Astrocyte (in vitro differentiated cells and primary cell): ENCODE measurements at regions not wholly inside any gene's neighbourhood (a gene's known extent, or its start where the extent isn't known, plus 50 kb on each side); places are given as distances from the start of the nearest gene placed in this dataset.

Experiments
- DNase-seq: peaks from one replicate; pipeline ENCODE4 v3.0.0-alpha.2; 2010; ENCODE audit warnings: low read depth
- FAIRE-seq: peaks from 2 replicates; lab custom pipeline; 2011; peaks lifted over from hg19 to GRCh38; lab: Jason Lieb, UNC
- H2AFZ ChIP-seq: 2 replicates; pipeline ENCODE4 v1.6.0; 2012; ENCODE audit warnings: low read depth, low read length, inconsistent platforms
- H3K27ac ChIP-seq: 2 replicates; pipeline ENCODE4 v1.5.1; 2011; ENCODE audit warnings: low read depth, low read length, inconsistent platforms
- H3K27me3 ChIP-seq: 2 replicates; pipeline ENCODE4 v1.6.0; 2011; ENCODE audit warnings: low read length, inconsistent platforms; ENCODE audit not compliant: insufficient read depth
- H3K36me3 ChIP-seq: 2 replicates; pipeline ENCODE4 v1.5.1; 2011; ENCODE audit warnings: low read length, inconsistent platforms; ENCODE audit not compliant: insufficient read depth
- H3K4me1 ChIP-seq: 2 replicates; pipeline ENCODE4 v1.5.1; 2011; ENCODE audit warnings: low read length, inconsistent platforms; ENCODE audit not compliant: insufficient read depth
- H3K4me2 ChIP-seq: 2 replicates; pipeline ENCODE4 v1.6.0; 2012; ENCODE audit warnings: low read length, inconsistent platforms
- H3K4me3 ChIP-seq: 2 replicates; pipeline ENCODE4 v1.5.1; 2011; ENCODE audit warnings: low read depth, mild to moderate bottlenecking, low read length, inconsistent platforms; ENCODE audit not compliant: insufficient read depth
- H3K79me2 ChIP-seq: 2 replicates; pipeline ENCODE4 v1.6.0; 2012; ENCODE audit warnings: mild to moderate bottlenecking, low read length, inconsistent platforms; ENCODE audit not compliant: insufficient read depth
- H3K9ac ChIP-seq: 2 replicates; pipeline ENCODE4 v1.6.0; 2012; ENCODE audit warnings: mild to moderate bottlenecking, low read length, inconsistent platforms
- H3K9me3 ChIP-seq: 2 replicates; pipeline ENCODE4 v1.5.1; 2012; ENCODE audit warnings: low read depth, mild to moderate bottlenecking, low read length, inconsistent platforms; ENCODE audit not compliant: insufficient read depth
- H4K20me1 ChIP-seq: 2 replicates; pipeline ENCODE4 v1.6.0; 2012; ENCODE audit warnings: low read length, inconsistent platforms; ENCODE audit not compliant: insufficient read depth
- H3K27ac Mint-ChIP-seq: one replicate; pipeline ENCODE4 v1.8.0; 2021; ENCODE audit warnings: mild to moderate bottlenecking, mixed read lengths; ENCODE audit not compliant: unreplicated experiment
- H3K27me3 Mint-ChIP-seq: one replicate; pipeline ENCODE4 v1.8.0; 2021; ENCODE audit warnings: low read depth, mixed read lengths; ENCODE audit not compliant: unreplicated experiment
- H3K36me3 Mint-ChIP-seq: one replicate; pipeline ENCODE4 v1.8.0; 2021; ENCODE audit warnings: low read depth, mixed read lengths; ENCODE audit not compliant: unreplicated experiment
- H3K4me1 Mint-ChIP-seq: one replicate; pipeline ENCODE4 v1.8.0; 2021; ENCODE audit warnings: low read depth, mixed read lengths; ENCODE audit not compliant: unreplicated experiment
- H3K4me3 Mint-ChIP-seq: one replicate; pipeline ENCODE4 v1.8.0; 2021; ENCODE audit warnings: mild to moderate bottlenecking, moderate library complexity, mixed read lengths; ENCODE audit not compliant: unreplicated experiment
- H3K9me3 Mint-ChIP-seq: one replicate; pipeline ENCODE4 v1.8.0; 2021; ENCODE audit warnings: mild to moderate bottlenecking, mixed read lengths; ENCODE audit not compliant: unreplicated experiment
- CTCF ChIP-seq: IDR thresholded peaks from 2 replicates; pipeline ENCODE4 v1.5.1; 2011; ENCODE audit warnings: low read depth, mild to moderate bottlenecking, inconsistent platforms, low read length, moderate library complexity; ENCODE audit not compliant: insufficient read depth
- EZH2 ChIP-seq: IDR thresholded peaks from 2 replicates; pipeline ENCODE4 v1.6.1; 2012; ENCODE audit warnings: mild to moderate bottlenecking, low read length, inconsistent platforms; ENCODE audit not compliant: insufficient read depth

- Mint-ChIP-seq H3K27me3 (no peaks in the 10 kb centered on the region), H3K36me3 (no peaks in the 10 kb centered on the region), H3K4me1 (no peaks in the 10 kb centered on the region), H3K4me3 (no peak overlapping the region), H3K27ac (no peak overlapping the region), H3K9me3 (peaks cover 17% of the 10 kb centered on the region)
- Histone ChIP-seq H3K4me2 (no peak overlapping the region), H3K27me3 (no peaks in the 10 kb centered on the region), H4K20me1 (no peaks in the 10 kb centered on the region), H3K9me3 (peaks cover 8% of the 10 kb centered on the region), H3K9ac (no peak overlapping the region), H3K79me2 (no peaks in the 10 kb centered on the region), H3K4me3 (no peak overlapping the region), H3K27ac (no peak overlapping the region), H3K4me1 (no peaks in the 10 kb centered on the region), H3K36me3 (no peaks in the 10 kb centered on the region), H2AFZ (no peak overlapping the region)
- DNase-seq, result no peak
- TF ChIP-seq CTCF, result no peak
- TF ChIP-seq EZH2, result no peak
- no peak for FAIRE-seq
These were observed 172.4 kb downstream of the CYLC2 start for GRCh38 chr9:103167530-103167929.

GRCh38 chr9:103168254-103168653, 173.1 kb downstream of the CYLC2 start:
- H3K4me3 ChIP-seq, result no peak overlapping the region

More at GRCh38 chr9:103168254-103168653, 173.1 kb downstream of the CYLC2 start:
- Histone ChIP-seq H2AFZ (no peak overlapping the region), H3K4me1 (no peaks in the 10 kb centered on the region), H3K27ac (no peak overlapping the region), H3K4me2 (no peak overlapping the region), H3K36me3 (no peaks in the 10 kb centered on the region), H3K79me2 (no peaks in the 10 kb centered on the region), H3K9me3 (peaks cover 8% of the 10 kb centered on the region), H3K27me3 (no peaks in the 10 kb centered on the region), H4K20me1 (no peaks in the 10 kb centered on the region), H3K9ac (no peak overlapping the region)
- DNase-seq, result no peak
- TF ChIP-seq CTCF, result no peak
- TF ChIP-seq EZH2, result no peak
- H3K36me3 Mint-ChIP-seq, result no peaks in the 10 kb centered on the region
- H3K4me3 Mint-ChIP-seq, result no peak overlapping the region
- peaks cover 17% of the 10 kb centered on the region for H3K9me3 Mint-ChIP-seq
- no peak for FAIRE-seq
- no peaks in the 10 kb centered on the region for H3K27me3 Mint-ChIP-seq
- H3K27ac Mint-ChIP-seq, result no peak overlapping the region
- no peaks in the 10 kb centered on the region for H3K4me1 Mint-ChIP-seq
